Choroid plexus epithelial cell (primary cell): ENCODE measurements at regions not wholly inside any gene's neighbourhood (a gene's known extent, or its start where the extent isn't known, plus 50 kb on each side); places are given as distances from the start of the nearest gene placed in this dataset.

Source experiments
- DNase-seq: peaks from one replicate; pipeline ENCODE4 v3.0.0-alpha.2; 2010; ENCODE audit warnings: low read depth
- H3K4me3 ChIP-seq: 2 replicates; pipeline ENCODE4 v1.5.1; 2011; ENCODE audit warnings: low read depth, mild to moderate bottlenecking, control low read depth, low read length, moderate library complexity
- TF ChIP-seq, protein P1 (sequence below): conservative IDR thresholded peaks from 2 replicates; pipeline ENCODE4 v1.5.1; 2011; ENCODE audit warnings: low read depth, mild to moderate bottlenecking, control low read depth, inconsistent platforms, low read length, moderate library complexity

- TF ChIP-seq, protein P1, sequence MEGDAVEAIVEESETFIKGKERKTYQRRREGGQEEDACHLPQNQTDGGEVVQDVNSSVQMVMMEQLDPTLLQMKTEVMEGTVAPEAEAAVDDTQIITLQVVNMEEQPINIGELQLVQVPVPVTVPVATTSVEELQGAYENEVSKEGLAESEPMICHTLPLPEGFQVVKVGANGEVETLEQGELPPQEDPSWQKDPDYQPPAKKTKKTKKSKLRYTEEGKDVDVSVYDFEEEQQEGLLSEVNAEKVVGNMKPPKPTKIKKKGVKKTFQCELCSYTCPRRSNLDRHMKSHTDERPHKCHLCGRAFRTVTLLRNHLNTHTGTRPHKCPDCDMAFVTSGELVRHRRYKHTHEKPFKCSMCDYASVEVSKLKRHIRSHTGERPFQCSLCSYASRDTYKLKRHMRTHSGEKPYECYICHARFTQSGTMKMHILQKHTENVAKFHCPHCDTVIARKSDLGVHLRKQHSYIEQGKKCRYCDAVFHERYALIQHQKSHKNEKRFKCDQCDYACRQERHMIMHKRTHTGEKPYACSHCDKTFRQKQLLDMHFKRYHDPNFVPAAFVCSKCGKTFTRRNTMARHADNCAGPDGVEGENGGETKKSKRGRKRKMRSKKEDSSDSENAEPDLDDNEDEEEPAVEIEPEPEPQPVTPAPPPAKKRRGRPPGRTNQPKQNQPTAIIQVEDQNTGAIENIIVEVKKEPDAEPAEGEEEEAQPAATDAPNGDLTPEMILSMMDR: no peak
- DNase-seq: no peak
- no peak overlapping the region for H3K4me3 ChIP-seq
These were observed 179.6 kb upstream of the IRX3 start for GRCh38 chr16:54466233-54466632.

- TF ChIP-seq, protein P1: no peak
- no peak overlapping the region for H3K4me3 ChIP-seq
- no peak for DNase-seq
These were observed 178.5 kb upstream of the IRX3 start for GRCh38 chr16:54465063-54465462.

- TF ChIP-seq, protein P1: no peak
- no peak overlapping the region for H3K4me3 ChIP-seq
- no peak for DNase-seq
These were observed 176.2 kb upstream of the IRX3 start for GRCh38 chr16:54462771-54463170.

DNA sequence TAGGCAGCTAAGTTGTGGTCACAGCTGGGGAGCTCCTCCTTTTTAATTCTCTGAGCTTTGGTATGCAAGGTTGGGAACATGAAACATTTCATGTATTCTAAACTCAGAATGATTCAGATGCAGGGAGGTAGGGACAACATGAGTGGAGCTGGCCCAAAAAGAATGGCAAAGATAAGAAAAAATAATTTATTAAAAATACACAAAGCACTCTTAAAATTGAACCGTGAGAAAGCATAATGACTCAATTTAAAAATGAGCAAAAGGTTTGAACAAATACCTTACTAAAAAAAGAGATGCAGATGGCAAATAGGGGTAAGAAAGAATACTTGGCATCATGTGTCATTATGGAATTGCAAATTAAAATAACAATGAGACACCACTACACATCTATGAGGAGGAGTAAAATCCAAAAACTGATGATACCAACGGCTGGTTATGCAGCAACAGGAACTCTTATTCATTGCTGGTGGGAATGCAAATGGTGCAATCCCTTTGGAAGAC lies 175.6 kb upstream of the IRX3 start:
- TF ChIP-seq, protein P1: no peak
- DNase-seq: peak; percentile 56
- no peak overlapping the region for H3K4me3 ChIP-seq

GRCh38 chr16:54460263-54460860 lies 173.8 kb upstream of the IRX3 start:
- DNase-seq: peak; percentile 69
- H3K4me3 ChIP-seq: no peak overlapping the region
- TF ChIP-seq, protein P1: no peak

- TF ChIP-seq, protein P1: no peak
- peak; percentile 50 for DNase-seq
- H3K4me3 ChIP-seq: no peak overlapping the region
These were observed 173.1 kb upstream of the IRX3 start for GRCh38 chr16:54459509-54460262.
